Central memory CD8-positive, alpha-beta T cell (primary cell): ENCODE measurements at regions not wholly inside any gene's neighbourhood (a gene's known extent, or its start where the extent isn't known, plus 50 kb on each side); places are given as distances from the start of the nearest gene placed in this dataset.

Experiments used
- ATAC-seq: fragments of 150-1000 bp; cut with Tn5 transposase; replicated peaks from 2 replicates; pipeline ENCODE4 v1.10.0; 2022; ENCODE audit warnings: mild to moderate bottlenecking, moderate FRiP score, moderate number of reproducible peaks; ENCODE audit not compliant: poor library complexity, severe bottlenecking; ENCODE audit errors: extremely low read depth
- DNase-seq, 2 donors: peaks; one replicate each; pipeline ENCODE4 v3.0.0; 2021; ENCODE audit warnings: low spot score in 2 of 2
- H3K27ac Mint-ChIP-seq: one replicate; pipeline ENCODE4 v1.8.0; 2022; ENCODE audit warnings: low read depth, mild to moderate bottlenecking, moderate library complexity, mixed read lengths
- H3K27me3 Mint-ChIP-seq: one replicate; pipeline ENCODE4 v1.8.0; 2022; ENCODE audit warnings: mixed read lengths
- H3K36me3 Mint-ChIP-seq: one replicate; pipeline ENCODE4 v1.8.0; 2022; ENCODE audit warnings: mild to moderate bottlenecking, moderate library complexity, mixed read lengths; ENCODE audit not compliant: insufficient read depth
- H3K4me1 Mint-ChIP-seq: one replicate; pipeline ENCODE4 v1.8.0; 2022; ENCODE audit warnings: mixed read lengths
- H3K4me3 Mint-ChIP-seq: one replicate; pipeline ENCODE4 v1.8.0; 2022; ENCODE audit warnings: mild to moderate bottlenecking, moderate library complexity, mixed read lengths
- H3K9me3 Mint-ChIP-seq: one replicate; pipeline ENCODE4 v1.8.0; 2022; ENCODE audit warnings: mixed read lengths

DNA sequence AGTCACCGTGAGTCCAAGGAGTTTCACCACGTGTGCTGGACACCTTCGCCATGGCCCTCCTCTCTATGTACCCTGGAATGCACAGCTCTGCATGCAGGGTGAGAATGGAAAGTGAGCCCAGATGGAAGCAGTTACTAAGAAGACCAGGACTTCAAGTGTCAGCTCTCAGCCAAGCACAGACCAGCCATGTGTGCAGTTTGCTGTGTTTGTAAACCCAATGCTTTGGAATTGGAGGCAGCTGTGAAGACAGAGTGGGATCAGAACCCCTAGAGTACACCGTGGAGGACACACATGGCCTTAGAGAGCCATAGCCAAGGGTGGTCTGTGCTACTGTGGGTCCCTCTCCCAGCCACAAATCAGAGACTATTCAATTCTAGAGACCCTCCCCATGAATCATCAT, 655.5 kb upstream of the ID2 start:
- H3K36me3 Mint-ChIP-seq, result no peaks in the 10 kb centered on the region
- no peak for ATAC-seq
- no peaks in the 10 kb centered on the region for H3K9me3 Mint-ChIP-seq
- H3K4me3 Mint-ChIP-seq, result no peak overlapping the region
- H3K27me3 Mint-ChIP-seq, result peaks cover 3% of the 10 kb centered on the region
- H3K4me1 Mint-ChIP-seq, result peaks cover 10% of the 10 kb centered on the region
- H3K27ac Mint-ChIP-seq, result no peak overlapping the region
- DNase-seq, result no peak

DNA sequence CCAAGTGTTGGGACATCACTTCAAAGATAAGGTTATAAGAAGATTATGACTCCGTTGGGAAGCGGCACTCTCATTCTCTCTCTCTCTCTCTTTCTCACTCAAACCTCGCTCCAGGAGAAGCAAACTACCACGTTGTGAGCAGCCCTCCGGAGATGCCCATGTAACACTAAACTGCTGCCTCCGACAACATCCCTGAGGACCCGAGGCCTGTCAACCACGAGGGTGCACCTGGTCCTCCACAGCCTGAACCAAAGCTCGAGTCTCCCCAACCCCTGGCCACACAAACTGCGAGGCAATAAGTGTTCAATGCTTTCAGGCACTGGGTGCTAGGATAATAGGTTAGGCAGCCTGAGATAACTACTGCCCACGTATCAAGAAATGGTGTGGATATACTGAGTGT, 654.5 kb upstream of the ID2 start:
- peaks cover 7% of the 10 kb centered on the region for H3K4me1 Mint-ChIP-seq
- no peaks in the 10 kb centered on the region for H3K36me3 Mint-ChIP-seq
- no peaks in the 10 kb centered on the region for H3K9me3 Mint-ChIP-seq
- no peak overlapping the region for H3K4me3 Mint-ChIP-seq
- H3K27ac Mint-ChIP-seq, result no peak overlapping the region
- DNase-seq (no peak), ATAC-seq (no peak)
- peaks cover 8% of the 10 kb centered on the region for H3K27me3 Mint-ChIP-seq

DNA sequence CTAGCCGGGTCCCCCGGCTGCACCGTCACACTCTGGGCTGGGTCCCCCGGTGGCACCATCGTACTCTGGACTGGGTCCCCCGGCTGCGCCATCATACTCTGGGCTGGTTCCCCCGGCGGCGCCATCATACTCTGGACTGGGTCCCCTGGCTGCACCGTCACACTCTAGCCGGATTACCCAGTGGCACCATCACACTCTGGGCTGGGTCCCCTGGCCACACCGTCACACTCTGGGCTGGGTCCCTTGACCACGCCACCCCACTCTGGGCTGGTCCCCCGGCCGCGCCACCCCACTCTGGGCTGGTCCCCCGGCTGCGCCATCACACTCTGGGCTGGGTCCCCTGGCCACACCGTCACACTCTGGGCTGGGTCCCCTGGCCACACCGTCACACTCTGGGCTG, 653.8 kb upstream of the ID2 start:
- Mint-ChIP-seq H3K9me3 (no peaks in the 10 kb centered on the region), H3K27me3 (peaks cover 8% of the 10 kb centered on the region), H3K36me3 (no peaks in the 10 kb centered on the region), H3K27ac (no peak overlapping the region), H3K4me3 (no peak overlapping the region), H3K4me1 (peaks cover 4% of the 10 kb centered on the region)
- DNase-seq, result no peak
- ATAC-seq, result no peak

DNA sequence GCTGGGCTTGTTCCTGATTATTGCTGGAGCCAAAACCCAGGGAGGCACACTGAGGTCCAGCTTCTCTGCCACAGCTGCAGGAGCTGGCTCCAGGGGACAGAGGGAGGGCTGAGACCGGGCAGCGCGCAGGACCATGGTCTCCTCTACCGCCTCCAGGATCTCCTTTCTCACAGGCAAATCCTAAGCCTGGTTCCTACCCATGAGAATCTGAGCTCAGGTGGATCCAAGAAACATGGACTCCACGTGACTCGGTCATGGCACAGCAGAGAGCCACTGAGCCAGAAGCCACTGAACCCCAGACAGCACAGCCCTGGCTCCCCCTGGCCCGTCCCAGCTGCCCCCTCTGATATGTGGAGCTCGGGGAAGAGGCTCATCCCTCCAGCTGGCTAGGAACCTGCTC, 653.4 kb upstream of the ID2 start:
- ATAC-seq, result no peak
- H3K36me3 Mint-ChIP-seq, result no peaks in the 10 kb centered on the region
- no peaks in the 10 kb centered on the region for H3K9me3 Mint-ChIP-seq
- no peak overlapping the region for H3K4me3 Mint-ChIP-seq
- H3K27ac Mint-ChIP-seq, result no peak overlapping the region
- peaks cover under 1% of the 10 kb centered on the region for H3K4me1 Mint-ChIP-seq
- H3K27me3 Mint-ChIP-seq, result peaks cover 8% of the 10 kb centered on the region
- no peak for DNase-seq

DNA sequence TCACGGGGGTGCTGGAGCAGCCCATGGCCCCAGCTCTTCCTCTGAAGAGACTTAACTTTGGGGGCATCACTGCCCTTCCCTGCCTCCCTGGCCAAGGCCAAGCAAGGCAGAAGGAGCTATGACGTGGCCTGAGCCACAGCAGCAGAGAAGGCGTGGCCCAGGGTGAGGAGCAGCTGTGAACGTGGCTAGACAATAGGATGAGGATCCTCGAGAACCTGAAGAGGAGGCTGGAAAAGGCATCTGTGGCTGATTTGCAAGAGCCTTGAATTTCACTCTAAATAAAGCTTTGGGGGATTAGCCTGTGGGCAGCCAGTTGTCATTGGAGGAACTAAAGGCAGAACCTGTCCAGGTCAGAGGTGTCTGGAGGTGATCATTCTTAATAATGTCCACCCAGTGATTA, 652.9 kb upstream of the ID2 start:
- H3K27me3 Mint-ChIP-seq, result peaks cover 8% of the 10 kb centered on the region
- no peak for ATAC-seq
- H3K9me3 Mint-ChIP-seq, result no peaks in the 10 kb centered on the region
- H3K4me3 Mint-ChIP-seq, result no peak overlapping the region
- H3K27ac Mint-ChIP-seq, result no peak overlapping the region
- DNase-seq, result no peak
- H3K36me3 Mint-ChIP-seq, result no peaks in the 10 kb centered on the region
- no peaks in the 10 kb centered on the region for H3K4me1 Mint-ChIP-seq

DNA sequence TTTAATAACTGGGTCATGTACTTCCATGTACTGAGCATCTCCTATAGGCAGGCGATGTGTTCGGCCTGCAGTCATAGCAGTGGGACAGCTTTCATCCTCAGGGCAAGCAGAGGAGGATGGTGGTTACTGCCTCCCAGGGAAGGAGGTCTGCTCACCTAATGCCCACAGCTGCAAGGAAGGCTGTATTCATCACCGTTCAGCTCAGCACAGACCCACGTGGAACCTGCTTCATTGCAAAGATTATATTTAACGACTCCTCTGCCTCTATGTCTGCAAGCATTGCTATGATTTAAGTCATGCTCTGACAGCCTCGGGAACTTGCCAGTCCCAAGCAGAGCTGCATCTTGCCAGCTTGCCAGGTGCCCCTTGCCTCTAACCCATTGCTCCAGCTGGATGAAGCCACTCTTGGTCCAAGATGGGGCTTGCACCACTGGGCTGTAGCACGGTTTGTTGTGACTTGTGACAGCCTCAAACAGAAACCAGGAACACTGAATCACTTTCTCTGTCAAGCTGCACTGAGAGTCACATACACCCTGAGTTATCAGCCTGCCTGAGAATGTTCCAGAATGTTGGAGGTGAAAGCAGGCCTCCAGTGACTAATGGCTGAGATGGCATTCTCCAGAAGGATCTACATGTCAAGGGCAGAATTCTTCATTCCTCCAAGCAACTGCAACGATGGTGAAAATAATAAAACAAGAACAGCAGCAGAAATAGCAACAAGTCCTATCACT, 651.1 kb upstream of the ID2 start:
- no peak for DNase-seq
- Mint-ChIP-seq H3K27me3 (peaks cover 8% of the 10 kb centered on the region), H3K27ac (no peak overlapping the region), H3K9me3 (no peaks in the 10 kb centered on the region), H3K4me3 (no peak overlapping the region), H3K36me3 (no peaks in the 10 kb centered on the region), H3K4me1 (no peaks in the 10 kb centered on the region)
- ATAC-seq, result no peak

DNA sequence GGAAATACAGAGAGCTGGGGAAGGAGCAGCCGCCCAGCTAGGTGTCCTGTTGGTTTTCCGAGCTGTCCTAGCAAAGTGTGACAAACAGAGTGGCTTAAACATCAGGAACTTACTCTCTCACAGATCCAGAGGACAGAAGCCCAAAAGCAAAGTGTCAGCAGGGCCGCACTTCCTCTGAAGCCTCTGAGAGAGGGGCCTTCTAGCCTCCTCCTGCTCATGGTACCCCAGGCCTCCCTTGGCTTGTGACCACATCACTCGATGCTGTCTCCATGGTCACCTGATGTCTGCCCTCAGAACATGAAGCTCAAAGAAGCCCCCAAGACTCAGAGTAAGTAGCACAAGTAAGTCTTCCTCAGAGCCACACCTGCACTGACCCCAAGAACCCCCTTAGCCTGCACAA, 650.5 kb upstream of the ID2 start:
- Mint-ChIP-seq H3K9me3 (no peaks in the 10 kb centered on the region), H3K27me3 (peaks cover 8% of the 10 kb centered on the region), H3K36me3 (no peaks in the 10 kb centered on the region), H3K4me3 (no peak overlapping the region), H3K27ac (peak overlapping the region; percentile 56), H3K4me1 (no peaks in the 10 kb centered on the region)
- no peak for DNase-seq
- no peak for ATAC-seq

DNA sequence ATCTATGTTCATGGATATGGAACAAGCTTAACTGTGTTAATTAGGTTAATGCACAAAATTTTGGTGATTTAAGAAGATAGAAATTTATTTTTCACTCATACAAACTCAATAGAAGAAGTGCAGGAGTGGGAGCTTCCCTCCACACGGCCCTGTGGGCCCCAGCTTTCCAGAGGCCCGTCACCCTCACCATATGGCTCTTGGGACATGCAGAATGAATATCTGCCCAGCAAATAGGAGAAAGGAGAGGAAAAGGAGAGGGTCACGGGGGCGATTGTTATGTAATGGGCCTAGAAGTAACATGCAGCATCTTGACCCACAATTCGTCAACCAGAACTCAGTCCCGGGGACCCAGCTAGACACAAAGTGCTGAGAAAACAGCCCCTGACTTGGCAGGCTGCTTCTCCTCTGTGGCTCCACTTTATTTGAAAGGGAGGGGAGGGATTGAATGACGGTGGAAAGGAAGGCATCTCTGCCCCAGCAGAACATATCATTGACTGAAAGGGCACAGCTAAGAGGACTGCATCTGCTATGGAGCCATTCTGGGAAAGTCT, 648.2 kb upstream of the ID2 start:
- H3K36me3 Mint-ChIP-seq, result no peaks in the 10 kb centered on the region
- no peak overlapping the region for H3K27ac Mint-ChIP-seq
- no peak for ATAC-seq
- H3K9me3 Mint-ChIP-seq, result no peaks in the 10 kb centered on the region
- no peaks in the 10 kb centered on the region for H3K4me1 Mint-ChIP-seq
- H3K4me3 Mint-ChIP-seq, result no peak overlapping the region
- DNase-seq, result no peak
- peaks cover 8% of the 10 kb centered on the region for H3K27me3 Mint-ChIP-seq

DNA sequence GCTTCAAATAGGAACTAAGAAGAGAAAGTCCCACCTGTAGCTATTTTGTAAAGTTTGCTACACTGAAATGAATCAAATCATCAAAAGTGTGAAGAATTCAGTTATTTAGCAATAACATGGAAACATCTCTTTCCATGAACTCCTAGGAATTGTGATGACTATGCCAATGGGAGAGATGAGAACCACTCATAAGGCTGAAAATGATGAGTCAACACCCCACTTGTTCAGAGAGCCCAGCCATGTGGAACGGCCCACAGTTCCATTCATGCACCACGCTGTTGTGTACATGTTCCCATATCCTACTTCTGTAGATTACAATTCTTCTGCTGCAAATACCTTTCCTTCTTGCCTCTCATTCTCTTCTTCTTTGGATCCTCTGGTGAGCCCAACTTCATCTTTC, 645.5 kb upstream of the ID2 start:
- H3K27ac Mint-ChIP-seq, result no peak overlapping the region
- peaks cover 5% of the 10 kb centered on the region for H3K27me3 Mint-ChIP-seq
- no peak for ATAC-seq

DNA sequence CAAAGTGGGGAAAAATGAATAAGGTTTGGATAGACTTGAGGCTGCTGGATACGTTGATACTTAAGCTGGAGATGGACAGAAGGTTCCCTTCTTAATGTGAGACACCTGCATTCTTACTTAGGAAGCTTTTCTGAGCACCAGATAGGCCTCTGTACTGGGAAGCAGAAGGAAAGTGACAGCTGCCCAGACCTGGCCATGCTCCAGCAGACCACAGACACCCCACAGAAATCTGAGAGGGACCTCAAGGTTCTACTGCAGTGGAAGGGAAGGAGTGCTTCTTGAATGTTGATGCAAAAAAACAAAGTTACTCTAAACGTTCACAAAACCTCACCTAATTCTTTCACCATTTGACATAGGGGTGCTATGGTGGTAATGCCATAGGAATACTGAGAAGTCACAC, 642.1 kb upstream of the ID2 start:
- no peak for DNase-seq
- no peak for ATAC-seq
- H3K4me1 Mint-ChIP-seq, result no peaks in the 10 kb centered on the region
- H3K27me3 Mint-ChIP-seq, result no peaks in the 10 kb centered on the region
- no peak overlapping the region for H3K4me3 Mint-ChIP-seq
- H3K9me3 Mint-ChIP-seq, result peaks cover 6% of the 10 kb centered on the region
- H3K27ac Mint-ChIP-seq, result no peak overlapping the region
- H3K36me3 Mint-ChIP-seq, result no peaks in the 10 kb centered on the region

More for the DNA sequence above, 645.5 kb upstream of the ID2 start:
- no peaks in the 10 kb centered on the region for H3K4me1 Mint-ChIP-seq
- no peak for DNase-seq
- H3K36me3 Mint-ChIP-seq, result no peaks in the 10 kb centered on the region
- no peaks in the 10 kb centered on the region for H3K9me3 Mint-ChIP-seq
- no peak overlapping the region for H3K4me3 Mint-ChIP-seq

DNA sequence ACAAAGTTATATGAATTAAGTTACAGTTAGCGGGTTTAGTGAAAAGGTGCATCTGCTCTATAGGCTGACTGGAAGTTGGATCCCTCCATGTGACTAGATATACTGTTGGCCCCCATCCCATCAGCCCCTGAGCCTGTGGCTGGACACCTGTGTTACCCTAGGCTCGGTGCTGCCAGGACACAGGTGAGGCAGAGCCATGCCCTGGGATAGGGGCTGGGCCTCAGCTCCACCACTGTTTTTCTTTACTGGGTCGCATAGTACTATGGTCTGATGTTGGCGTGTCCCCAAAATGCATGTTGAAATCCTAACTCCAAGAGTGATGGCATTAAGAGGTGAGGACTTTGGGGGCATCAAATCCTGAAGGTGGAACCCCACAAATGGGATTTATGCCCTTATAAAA, 638.6 kb upstream of the ID2 start:
- H3K27ac Mint-ChIP-seq, result no peak overlapping the region
- ATAC-seq (no peak), DNase-seq (no peak)
- H3K27me3 Mint-ChIP-seq, result no peaks in the 10 kb centered on the region
- H3K9me3 Mint-ChIP-seq, result peaks cover 6% of the 10 kb centered on the region
- no peaks in the 10 kb centered on the region for H3K4me1 Mint-ChIP-seq
- H3K36me3 Mint-ChIP-seq, result no peaks in the 10 kb centered on the region
- H3K4me3 Mint-ChIP-seq, result no peak overlapping the region

DNA sequence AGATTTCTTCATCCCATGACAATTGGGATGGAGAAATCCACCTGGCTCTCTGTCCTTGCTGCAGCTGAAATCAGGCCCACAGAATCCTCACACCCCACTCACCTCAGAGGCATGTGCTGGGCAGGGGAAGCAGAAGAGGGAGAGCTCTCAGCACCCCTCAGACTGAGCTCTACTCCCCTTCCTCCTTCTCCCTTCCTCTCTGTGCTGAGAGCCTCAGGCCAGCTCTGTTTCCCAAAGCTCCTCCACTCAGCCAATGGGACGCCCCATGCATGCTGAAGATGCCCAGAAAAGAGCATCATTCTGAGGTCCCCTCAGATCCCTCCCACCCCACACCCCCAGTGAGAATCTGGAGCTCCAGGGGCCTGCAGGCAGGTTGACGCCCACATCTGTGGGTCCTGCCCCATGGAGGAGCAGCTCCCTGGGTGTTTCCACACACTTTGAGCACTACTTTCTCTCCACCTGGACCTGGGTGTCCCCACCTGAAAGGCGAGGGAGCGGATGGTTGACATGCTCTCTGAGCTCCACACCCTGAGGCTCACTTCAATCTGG, 637.7 kb upstream of the ID2 start:
- no peak for DNase-seq
- Mint-ChIP-seq H3K9me3 (peaks cover 6% of the 10 kb centered on the region), H3K27me3 (no peaks in the 10 kb centered on the region), H3K36me3 (no peaks in the 10 kb centered on the region), H3K27ac (no peak overlapping the region), H3K4me3 (no peak overlapping the region), H3K4me1 (peaks cover under 1% of the 10 kb centered on the region)
- ATAC-seq, result no peak

DNA sequence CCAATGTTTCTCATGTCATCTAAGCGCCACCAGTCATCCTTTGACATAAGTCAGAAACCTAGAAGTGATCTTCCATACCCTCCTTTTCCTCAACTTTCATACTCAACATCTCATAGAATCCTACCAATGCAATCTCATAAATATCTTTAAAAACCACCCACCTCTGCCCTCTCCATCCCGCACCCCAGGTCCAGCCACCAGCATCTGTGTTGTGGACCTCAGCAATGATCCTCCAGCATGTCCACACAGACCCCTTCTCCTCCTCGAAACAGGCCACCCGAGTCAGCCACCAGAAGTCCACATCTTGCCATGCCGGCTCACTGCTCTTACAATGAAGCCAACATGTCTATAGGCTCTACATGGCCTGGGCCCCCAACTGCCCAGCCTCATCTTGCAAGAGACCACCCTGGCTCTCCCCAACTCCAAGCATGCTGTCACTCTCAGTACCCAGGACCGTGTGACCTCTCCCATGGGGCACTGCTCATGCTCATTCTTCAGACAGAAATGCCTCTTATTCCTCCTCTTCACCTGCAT, 636.7 kb upstream of the ID2 start:
- peaks cover 6% of the 10 kb centered on the region for H3K9me3 Mint-ChIP-seq
- H3K27ac Mint-ChIP-seq, result no peak overlapping the region
- no peak for ATAC-seq
- no peaks in the 10 kb centered on the region for H3K27me3 Mint-ChIP-seq
- H3K36me3 Mint-ChIP-seq, result no peaks in the 10 kb centered on the region
- peaks cover 10% of the 10 kb centered on the region for H3K4me1 Mint-ChIP-seq
- no peak overlapping the region for H3K4me3 Mint-ChIP-seq
- DNase-seq, result no peak
